Keratinocyte (primary cell): ENCODE measurements at regions not wholly inside any gene's neighbourhood (a gene's known extent, or its start where the extent isn't known, plus 50 kb on each side); places are given as distances from the start of the nearest gene placed in this dataset.

Experiments used
- EZH2 ChIP-seq: IDR thresholded peaks from one replicate; pipeline ENCODE4 v1.6.1; 2012; ENCODE audit warnings: inconsistent platforms, mild to moderate bottlenecking, low read length, moderate library complexity
- TF ChIP-seq, protein P1 (sequence below), 3 experiments: IDR thresholded peaks in 1 of 3; conservative IDR thresholded peaks in 1 of 3; optimal IDR thresholded peaks in 1 of 3; 2 replicates in 2 of 3; 3 replicates in 1 of 3; pipeline versions ENCODE3 to v1.5.1; 2011; ENCODE audit warnings: low read length in 3 of 3, mild to moderate bottlenecking in 3 of 3, moderate library complexity in 2 of 3, control low read depth in 1 of 3, inconsistent platforms in 1 of 3; ENCODE audit not compliant: insufficient read depth in 2 of 3; ENCODE audit errors: extremely low read depth in 1 of 3

DNA sequence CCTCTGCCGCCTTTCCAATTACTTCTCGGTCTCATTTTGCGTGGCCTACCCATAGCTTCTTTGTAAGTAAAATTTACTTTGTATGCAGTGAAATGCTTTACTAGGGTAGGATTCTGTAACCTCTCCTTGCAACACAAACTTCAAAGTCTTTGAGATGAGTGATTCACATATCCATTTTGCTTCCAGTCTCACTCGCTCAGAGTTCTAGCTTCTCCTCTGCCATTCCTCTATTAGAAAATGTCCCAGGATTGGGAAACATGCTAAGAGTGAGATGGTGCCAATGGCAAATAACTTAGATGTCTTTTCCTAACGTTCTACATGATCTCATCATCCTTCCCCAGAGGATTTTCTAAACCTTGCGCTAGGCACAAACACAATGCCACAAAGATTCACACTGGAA is 270.5 kb upstream of the SLC30A5 start:
- TF ChIP-seq EZH2, result no peak
- TF ChIP-seq, protein P1, sequence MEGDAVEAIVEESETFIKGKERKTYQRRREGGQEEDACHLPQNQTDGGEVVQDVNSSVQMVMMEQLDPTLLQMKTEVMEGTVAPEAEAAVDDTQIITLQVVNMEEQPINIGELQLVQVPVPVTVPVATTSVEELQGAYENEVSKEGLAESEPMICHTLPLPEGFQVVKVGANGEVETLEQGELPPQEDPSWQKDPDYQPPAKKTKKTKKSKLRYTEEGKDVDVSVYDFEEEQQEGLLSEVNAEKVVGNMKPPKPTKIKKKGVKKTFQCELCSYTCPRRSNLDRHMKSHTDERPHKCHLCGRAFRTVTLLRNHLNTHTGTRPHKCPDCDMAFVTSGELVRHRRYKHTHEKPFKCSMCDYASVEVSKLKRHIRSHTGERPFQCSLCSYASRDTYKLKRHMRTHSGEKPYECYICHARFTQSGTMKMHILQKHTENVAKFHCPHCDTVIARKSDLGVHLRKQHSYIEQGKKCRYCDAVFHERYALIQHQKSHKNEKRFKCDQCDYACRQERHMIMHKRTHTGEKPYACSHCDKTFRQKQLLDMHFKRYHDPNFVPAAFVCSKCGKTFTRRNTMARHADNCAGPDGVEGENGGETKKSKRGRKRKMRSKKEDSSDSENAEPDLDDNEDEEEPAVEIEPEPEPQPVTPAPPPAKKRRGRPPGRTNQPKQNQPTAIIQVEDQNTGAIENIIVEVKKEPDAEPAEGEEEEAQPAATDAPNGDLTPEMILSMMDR (optimal IDR thresholded peaks at IDR 0.05 in 1 of 3, IDR thresholded peaks at IDR 0.05 in 1 of 3, conservative IDR thresholded peaks at IDR 0.05 in 1 of 3; ENCODE audit: extremely low read depth in 1 of 3, insufficient read depth in 2 of 3, low read length in 3 of 3), result no peak
